HG02588 (cell line): ENCODE measurements at regions not wholly inside any gene's neighbourhood (a gene's known extent, or its start where the extent isn't known, plus 50 kb on each side); places are given as distances from the start of the nearest gene placed in this dataset.

Experiments
- ATAC-seq: cut with Tn5 transposase; IDR thresholded peaks from one replicate; pipeline ENCODE4 v1.9.1; 2021; ENCODE audit warnings: mild to moderate bottlenecking, moderate library complexity; ENCODE audit not compliant: unreplicated experiment

- no peak for ATAC-seq
These were observed 290.0 kb downstream of the SETD4 start for GRCh38 chr21:35770101-35770945.

GRCh38 chr21:35768187-35768586 is 292.1 kb downstream of the SETD4 start:
- ATAC-seq, result no peak

- ATAC-seq, result no peak
These were observed 295.7 kb downstream of the SETD4 start for GRCh38 chr21:35764586-35764985.

DNA sequence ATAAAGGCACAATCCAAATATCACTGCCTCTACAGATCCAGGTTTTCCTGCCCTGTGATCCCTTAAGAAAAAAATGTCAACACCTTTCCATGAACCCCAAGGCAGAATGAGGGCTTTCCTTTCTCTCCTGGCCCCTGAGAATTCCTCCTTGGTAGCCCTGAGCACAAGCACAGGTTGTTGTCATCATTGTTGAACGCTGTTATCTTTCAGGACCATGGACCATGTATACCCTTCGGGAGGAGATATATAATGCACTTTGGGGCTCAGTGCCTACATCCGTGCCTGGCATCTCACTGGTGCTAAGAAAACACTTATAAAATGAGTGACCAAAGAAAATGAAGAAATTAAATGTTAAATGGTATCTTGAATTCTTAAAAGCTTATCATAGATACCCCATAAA is 296.2 kb downstream of the SETD4 start:
- no peak for ATAC-seq

DNA sequence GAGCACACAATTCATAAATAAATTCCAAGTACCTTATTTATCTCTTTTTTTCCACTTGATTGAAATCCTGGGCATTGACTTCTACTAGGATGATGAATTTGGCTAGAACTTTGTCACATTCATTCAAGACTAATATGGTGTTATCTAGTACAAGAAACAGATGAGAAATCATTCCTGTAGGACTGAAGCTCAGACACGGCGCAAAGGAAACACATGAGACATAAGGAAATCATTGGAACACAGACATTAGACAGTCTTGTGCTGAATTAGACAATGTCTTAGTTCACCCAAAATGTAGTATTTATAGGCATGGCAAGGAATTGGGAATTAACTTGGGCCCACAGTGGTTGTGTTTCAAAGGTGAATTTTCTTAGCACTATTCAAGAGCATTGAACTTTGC is 305.7 kb downstream of the SETD4 start:
- no peak for ATAC-seq

GRCh38 chr21:35753308-35753707 is 307.0 kb downstream of the SETD4 start:
- ATAC-seq, result no peak

DNA sequence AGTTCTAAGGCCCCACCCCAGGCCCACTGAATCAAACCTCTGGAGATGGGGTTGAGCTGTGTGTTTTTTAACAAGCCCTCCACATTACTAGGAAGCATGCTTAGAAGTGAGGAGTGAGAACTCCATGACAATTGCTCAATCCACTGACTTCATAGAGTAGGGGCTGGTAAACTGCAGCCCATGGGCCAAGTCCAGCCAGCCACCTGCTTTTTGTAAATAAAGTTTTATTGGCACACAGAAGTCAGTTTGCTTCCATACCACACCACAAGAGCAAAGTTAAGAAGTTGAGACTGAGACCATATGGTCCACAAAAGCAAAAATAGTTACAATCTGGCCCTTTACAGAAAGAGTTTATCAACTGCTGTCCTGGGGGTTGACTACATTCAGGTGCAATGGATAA is 309.2 kb downstream of the SETD4 start:
- ATAC-seq, result no peak

DNA sequence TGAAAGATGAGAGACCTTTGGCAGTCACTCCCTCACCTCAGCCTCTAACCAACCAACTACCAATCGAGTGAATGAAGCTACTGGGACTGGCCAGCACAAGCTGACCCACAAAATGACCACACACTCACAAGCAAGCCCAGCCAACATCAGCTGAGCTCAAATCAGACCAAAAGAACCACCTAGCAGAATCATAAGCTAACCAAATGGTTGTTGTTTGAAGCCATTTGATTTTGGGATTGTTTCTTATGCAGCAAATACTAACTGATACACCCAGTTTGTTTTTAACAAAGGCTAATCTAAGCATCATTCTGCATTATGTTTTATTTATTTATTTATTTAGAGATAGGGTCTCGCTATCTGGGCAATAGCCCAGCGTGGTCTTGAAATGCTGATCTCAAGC is 310.4 kb downstream of the SETD4 start:
- no peak for ATAC-seq

DNA sequence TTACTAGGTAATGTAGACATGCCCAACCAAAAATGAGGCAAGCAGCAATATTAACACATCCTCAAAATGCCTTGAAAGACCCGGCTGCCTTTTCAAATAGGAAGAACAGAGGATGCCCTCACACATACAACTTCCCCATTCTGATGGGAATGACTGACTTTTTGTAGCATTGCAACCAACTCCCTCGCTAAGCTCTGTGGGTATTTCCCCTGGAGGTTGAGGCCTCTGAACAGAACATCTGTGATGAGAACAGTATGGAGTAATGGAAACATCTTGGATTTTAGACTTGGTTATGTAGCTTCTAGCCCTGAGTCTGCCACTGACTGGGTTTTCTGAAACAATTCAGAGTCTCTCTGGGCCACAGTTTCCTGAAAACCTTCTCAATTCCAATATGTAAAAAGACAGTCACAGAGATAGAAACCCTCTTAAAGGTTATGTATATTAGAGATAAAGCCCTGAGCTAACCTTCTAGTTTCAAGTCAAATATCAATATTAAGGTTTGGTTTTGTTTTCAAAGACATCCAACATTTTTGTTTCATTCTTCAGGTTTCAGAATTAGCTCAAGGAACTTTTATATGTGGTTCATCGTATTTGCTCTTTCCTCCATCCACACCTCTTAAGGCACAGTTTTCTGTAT is 311.5 kb downstream of the SETD4 start:
- no peak for ATAC-seq

- no peak for ATAC-seq
These were observed 316.8 kb downstream of the SETD4 start for GRCh38 chr21:35743571-35743970.

DNA sequence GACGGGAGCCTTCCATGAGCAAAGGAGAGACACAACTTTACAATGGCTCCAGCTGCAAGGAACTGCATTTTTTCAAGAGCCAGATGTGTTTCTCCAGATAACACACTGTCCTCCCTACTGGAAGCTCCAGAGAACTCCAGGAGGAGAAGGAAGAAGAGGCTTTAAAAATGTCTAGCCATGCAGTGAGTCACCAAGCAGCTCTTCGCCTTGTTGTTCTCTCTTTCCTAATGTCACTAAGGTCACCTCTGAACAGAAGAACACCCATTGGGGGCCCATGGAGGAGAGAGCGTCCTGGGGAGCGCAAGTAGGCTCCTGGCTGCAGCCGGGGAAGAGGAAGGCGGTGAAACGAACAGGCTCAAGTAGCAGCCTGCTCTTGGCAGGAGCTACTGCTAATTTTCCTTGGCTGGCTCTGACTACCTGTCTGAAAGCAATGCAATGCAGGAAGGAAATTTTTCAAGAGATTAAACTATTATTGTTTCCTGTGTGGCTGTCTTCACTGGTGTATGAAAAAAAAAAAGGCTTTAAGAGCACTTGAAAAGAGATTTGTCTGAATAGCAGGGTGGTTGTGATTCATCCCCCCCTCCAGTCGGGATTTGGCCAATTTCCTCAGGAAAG is 321.9 kb downstream of the SETD4 start:
- ATAC-seq, result no peak

- ATAC-seq, result no peak
These were observed 322.4 kb downstream of the SETD4 start for GRCh38 chr21:35737899-35738346.

DNA sequence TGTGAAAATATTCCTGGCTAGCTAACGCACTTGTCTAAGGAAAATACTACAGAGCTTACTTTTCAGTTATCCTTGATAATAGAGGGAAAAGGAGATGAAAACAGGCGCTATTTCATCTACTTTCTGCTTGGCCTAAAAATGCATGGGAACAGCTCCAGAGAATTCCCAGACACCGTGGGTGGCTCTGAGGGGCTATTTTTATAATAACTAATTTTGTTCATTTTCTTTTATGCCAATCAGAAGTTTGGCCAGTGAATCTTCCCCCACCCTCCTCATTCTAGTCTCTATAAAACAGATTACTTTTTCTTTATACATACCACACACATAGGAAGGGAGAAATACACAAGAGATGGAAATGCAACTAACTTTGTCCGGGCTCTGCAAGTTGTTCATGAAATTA is 322.9 kb downstream of the SETD4 start:
- ATAC-seq, result no peak

DNA sequence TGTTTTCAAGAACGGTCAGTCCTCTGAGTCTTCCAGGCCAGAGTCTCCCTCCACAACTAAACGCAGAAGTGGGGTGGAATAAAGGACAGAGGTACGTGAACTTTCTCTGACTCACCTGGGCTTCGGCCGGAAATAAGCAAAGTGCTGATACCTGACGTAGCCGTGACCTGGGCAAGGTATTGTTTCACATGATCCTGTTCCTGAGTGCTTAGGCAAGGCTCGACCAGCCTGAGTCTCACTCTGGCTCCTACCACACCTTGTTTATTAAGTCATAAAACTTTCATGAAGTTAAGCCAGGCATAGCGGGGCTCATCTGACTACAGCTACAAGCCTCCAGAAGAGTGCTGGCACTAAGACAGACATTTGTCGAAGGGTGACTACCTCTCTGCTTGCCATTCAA is 327.5 kb downstream of the SETD4 start:
- no peak for ATAC-seq

- ATAC-seq, result no peak
These were observed 330.0 kb downstream of the SETD4 start for GRCh38 chr21:35730325-35730724.

DNA sequence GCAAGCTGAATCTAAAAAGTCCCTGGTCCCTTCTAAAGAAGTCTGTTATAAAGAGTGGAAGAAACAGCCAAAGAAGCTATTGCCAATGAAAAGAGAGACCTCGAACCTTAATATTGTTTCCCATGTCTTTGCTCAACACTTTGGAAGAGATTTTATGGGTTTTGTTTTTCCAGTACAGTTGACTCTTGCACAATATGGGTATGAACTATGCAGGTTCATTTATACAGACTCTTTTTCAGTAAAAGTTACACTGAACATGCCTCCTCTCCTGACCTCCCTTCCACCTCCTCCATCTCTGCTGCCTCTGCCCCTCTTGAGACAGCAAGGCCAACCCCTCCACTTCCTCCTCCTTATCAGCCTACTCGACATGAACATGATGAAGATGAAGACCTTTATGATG is 332.5 kb downstream of the SETD4 start:
- ATAC-seq, result no peak

- no peak for ATAC-seq
These were observed 336.2 kb downstream of the SETD4 start for GRCh38 chr21:35724156-35724555.

DNA sequence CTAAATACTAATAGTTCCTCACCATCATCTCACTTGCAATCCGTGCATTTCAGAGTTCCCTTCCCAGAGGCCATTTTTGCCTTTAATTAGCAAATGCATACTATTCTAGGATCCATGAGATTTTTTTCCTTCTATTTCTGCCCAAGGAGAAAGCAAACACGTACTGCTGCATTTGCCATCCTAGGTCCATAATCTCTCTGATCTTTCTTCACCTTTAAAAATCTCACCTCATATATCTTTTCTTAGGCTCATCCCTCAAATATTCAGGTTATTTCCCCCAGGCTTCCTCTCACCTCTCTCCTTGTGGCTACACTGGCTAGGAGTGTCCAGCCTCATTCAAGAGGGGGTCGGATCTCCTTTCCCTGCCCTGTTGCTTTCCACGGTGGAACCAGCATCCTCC is 338.6 kb downstream of the SETD4 start:
- ATAC-seq, result no peak

DNA sequence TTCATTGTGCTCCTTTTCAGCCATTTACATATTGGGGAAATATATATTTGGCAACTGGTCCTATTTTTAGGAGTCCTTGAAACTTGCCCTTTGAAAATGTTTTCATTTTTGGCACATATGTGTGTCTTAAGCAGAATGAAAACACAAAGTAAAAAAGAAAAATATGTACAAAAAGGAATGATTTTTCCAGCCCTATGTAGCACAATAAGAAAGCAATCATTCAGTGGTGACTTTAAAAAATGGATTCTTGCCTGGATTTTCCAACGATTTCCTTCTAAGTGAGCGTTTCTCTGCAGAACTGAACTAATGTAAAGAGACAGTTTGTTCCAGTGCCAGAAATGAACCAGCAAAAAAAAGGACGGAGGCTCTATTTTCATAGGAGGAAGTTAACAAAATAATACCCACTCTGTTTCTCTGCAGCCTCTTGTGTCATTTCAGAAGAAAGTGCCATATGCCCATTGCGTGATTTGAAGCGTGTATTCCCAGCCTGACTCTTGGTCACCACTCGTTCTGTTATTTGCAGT is 340.1 kb downstream of the SETD4 start:
- no peak for ATAC-seq

GRCh38 chr21:35719080-35719479 is 341.2 kb downstream of the SETD4 start:
- ATAC-seq, result no peak

DNA sequence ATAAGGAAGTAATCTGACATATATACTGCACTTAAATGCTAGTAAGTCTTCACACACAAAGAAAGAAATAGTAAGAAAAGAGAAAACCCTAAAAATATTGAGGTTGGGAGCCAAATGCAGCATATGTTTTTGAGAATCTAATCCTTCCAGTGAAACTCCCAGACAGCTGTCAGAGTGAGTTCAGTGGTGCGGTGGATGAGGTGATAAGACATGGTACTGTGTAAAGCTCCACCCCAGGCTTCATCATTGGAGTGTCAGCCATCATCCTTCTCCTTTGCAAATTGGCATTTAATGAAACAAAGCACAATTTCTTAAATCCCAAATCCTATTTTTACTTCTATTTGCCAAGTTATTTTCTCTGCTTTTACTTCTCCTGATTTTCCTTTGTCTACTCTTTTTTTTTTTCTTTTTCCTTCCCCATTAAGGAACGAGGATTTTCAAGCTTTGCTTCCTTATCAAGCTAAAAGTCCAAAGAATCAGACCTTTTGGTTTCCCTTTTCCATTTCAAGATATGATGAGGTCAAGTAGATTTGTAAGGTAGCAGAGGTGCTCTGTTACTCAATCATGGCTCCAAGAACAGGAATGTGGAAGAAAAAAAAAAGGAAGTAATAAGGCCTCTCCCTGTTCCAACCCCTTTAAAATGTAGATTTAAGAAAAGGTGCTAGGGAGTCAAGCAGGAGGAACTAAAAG is 343.3 kb downstream of the SETD4 start:
- ATAC-seq, result no peak
